IMR-90 (cell line): ENCODE measurements at regions not wholly inside any gene's neighbourhood (a gene's known extent, or its start where the extent isn't known, plus 50 kb on each side); places are given as distances from the start of the nearest gene placed in this dataset.

Source experiments
- ATAC-seq: fragments of 200-7000 bp; cut with Tn5 transposase; 2 replicates; pipeline ENCODE4 v1.9.1; 2020; ENCODE audit warnings: low read depth, mild to moderate bottlenecking, moderate library complexity
- BruUV-seq: library from RNA; stranded (reverse); fragments of 400-500 nt; replicated peaks from 2 replicates; lab custom pipeline; 2021; lab: Mats Ljungman, UMichigan
- CTCF ChIA-PET: fragments of 300-600 bp; formaldehyde crosslinking; extraction: SDS; loops from one replicate; lab custom pipeline; 2021; ENCODE audit warnings: antibody characterized with exemption; lab: Yijun Ruan, JAX
- POLR2A ChIA-PET: fragments of 300-600 bp; sonication (Branson Sonifier 250); formaldehyde crosslinking; loops from one replicate; lab custom pipeline; 2022; ENCODE audit warnings: antibody characterized with exemption; ENCODE audit not compliant: unreplicated experiment; lab: Charles Lee
- DNase-seq: peaks from one replicate; pipeline ENCODE4 v3.0.0; 2013
- H2AFZ ChIP-seq: replicated peaks from 2 replicates; pipeline ENCODE3; 2013; ENCODE audit warnings: low read length, mild to moderate bottlenecking; ENCODE audit not compliant: poor library complexity
- H2AK5ac ChIP-seq: 2 replicates; pipeline ENCODE4 v1.6.1; 2013; ENCODE audit warnings: low read depth, low read length, inconsistent platforms
- H2AK9ac ChIP-seq: replicated peaks from 2 replicates; pipeline ENCODE3; 2013; ENCODE audit warnings: mild to moderate bottlenecking, low read depth, low read length, moderate library complexity; ENCODE audit not compliant: poor library complexity
- H2BK120ac ChIP-seq: 2 replicates; pipeline ENCODE4 v1.6.1; 2013; ENCODE audit warnings: low read depth, low read length, inconsistent platforms
- H2BK15ac ChIP-seq: 3 replicates; pipeline ENCODE4 v1.6.1; 2013; ENCODE audit warnings: low read depth, low read length, inconsistent platforms
- H2BK20ac ChIP-seq: 2 replicates; pipeline ENCODE4 v1.6.1; 2013; ENCODE audit warnings: low read depth, mild to moderate bottlenecking, inconsistent platforms, low read length, moderate library complexity
- H2BK5ac ChIP-seq: 2 replicates; pipeline ENCODE4 v1.6.1; 2013; ENCODE audit warnings: mild to moderate bottlenecking, low read depth, low read length, inconsistent platforms; ENCODE audit not compliant: poor library complexity, severe bottlenecking
- H3K14ac ChIP-seq: replicated peaks from 2 replicates; pipeline ENCODE4 v1.6.1; 2013; ENCODE audit warnings: low read depth, low read length, inconsistent platforms
- H3K18ac ChIP-seq: 2 replicates; pipeline ENCODE4 v1.6.1; 2013; ENCODE audit warnings: low read depth, low read length, control low read depth
- H3K23ac ChIP-seq: 2 replicates; pipeline ENCODE4 v1.6.1; 2013; ENCODE audit warnings: low read depth, low read length, inconsistent platforms
- H3K27ac ChIP-seq: 2 replicates; pipeline ENCODE4 v1.5.1; 2013; ENCODE audit warnings: mild to moderate bottlenecking, control low read depth, low read length; ENCODE audit not compliant: insufficient read depth
- H3K27me3 ChIP-seq: 2 replicates; pipeline ENCODE4 v1.6.1; 2013; ENCODE audit warnings: low read length; ENCODE audit not compliant: control insufficient read depth, insufficient read depth
- H3K36me3 ChIP-seq: 2 replicates; pipeline ENCODE4 v1.6.1; 2013; ENCODE audit warnings: low read length, mixed read lengths; ENCODE audit not compliant: control insufficient read depth, insufficient read depth
- H3K4ac ChIP-seq: 2 replicates; pipeline ENCODE4 v1.6.1; 2013; ENCODE audit warnings: low read depth, low read length, inconsistent platforms
- H3K4me1 ChIP-seq: 2 replicates; pipeline ENCODE4 v1.6.1; 2013; ENCODE audit warnings: low read length, mixed read lengths; ENCODE audit not compliant: control insufficient read depth, insufficient read depth
- H3K4me2 ChIP-seq: 2 replicates; pipeline ENCODE4 v1.6.1; 2013; ENCODE audit warnings: low read depth, mild to moderate bottlenecking, control low read depth, low read length, moderate library complexity
- H3K4me3 ChIP-seq: 2 replicates; pipeline ENCODE4 v1.5.1; 2013; ENCODE audit warnings: low read depth, mild to moderate bottlenecking, control low read depth, low read length, moderate library complexity; ENCODE audit not compliant: insufficient read depth
- H3K56ac ChIP-seq: 2 replicates; pipeline ENCODE4 v1.6.1; 2013; ENCODE audit warnings: low read length, inconsistent platforms; ENCODE audit not compliant: insufficient read depth; ENCODE audit errors: extremely low read depth
- H3K79me1 ChIP-seq, 2 experiments: 2 replicates each; pipeline ENCODE4 v1.6.1; 2013; ENCODE audit warnings: low read length in 2 of 2, inconsistent platforms in 1 of 2, low read depth in 1 of 2
- H3K9ac ChIP-seq: 2 replicates; pipeline ENCODE4 v1.6.1; 2013; ENCODE audit warnings: low read depth, low read length, control low read depth
- H3K9me1 ChIP-seq: 2 replicates; pipeline ENCODE4 v1.6.1; 2013; ENCODE audit warnings: low read length, inconsistent platforms; ENCODE audit not compliant: insufficient read depth
- H3K9me3 ChIP-seq: 2 replicates; pipeline ENCODE4 v1.6.1; 2013; ENCODE audit warnings: low read length; ENCODE audit not compliant: control insufficient read depth, insufficient read depth
- H4K20me1 ChIP-seq: 2 replicates; pipeline ENCODE4 v1.6.1; 2013; ENCODE audit warnings: low read length, inconsistent platforms; ENCODE audit not compliant: insufficient read depth
- H4K5ac ChIP-seq: 2 replicates; pipeline ENCODE4 v1.6.1; 2013; ENCODE audit warnings: mild to moderate bottlenecking, low read depth, low read length, control low read depth
- H4K8ac ChIP-seq, 2 experiments: 2 replicates each; pipeline ENCODE4 v1.6.1; 2013; ENCODE audit warnings: low read depth in 2 of 2, low read length in 2 of 2, control low read depth in 1 of 2, inconsistent platforms in 1 of 2
- H4K91ac ChIP-seq: 2 replicates; pipeline ENCODE4 v1.6.1; 2013; ENCODE audit warnings: low read depth, low read length, inconsistent platforms; ENCODE audit not compliant: insufficient read depth
- CEBPB ChIP-seq: IDR thresholded peaks from 2 replicates; pipeline ENCODE4 v1.6.1; 2012; ENCODE audit warnings: low read depth, low read length, improper control_type of control experiment
- CHD1 ChIP-seq: IDR thresholded peaks from 2 replicates; pipeline ENCODE4 v1.6.1; 2012; ENCODE audit warnings: low read depth, low read length, improper control_type of control experiment
- CTCF ChIP-seq: conservative IDR thresholded peaks from 2 replicates; pipeline ENCODE4 v1.5.1; 2012; ENCODE audit warnings: mild to moderate bottlenecking, low read depth, low read length, improper control_type of control experiment
- RAD21 ChIP-seq: IDR thresholded peaks from 2 replicates; pipeline ENCODE4 v1.6.1; 2012; ENCODE audit warnings: low read length, improper control_type of control experiment
- RCOR1 ChIP-seq: IDR thresholded peaks from 2 replicates; pipeline ENCODE4 v1.6.1; 2012; ENCODE audit warnings: mild to moderate bottlenecking, low read length, improper control_type of control experiment; ENCODE audit not compliant: insufficient replicate concordance
- RFX5 ChIP-seq: IDR thresholded peaks from 2 replicates; pipeline ENCODE4 v1.8.0; 2012; ENCODE audit warnings: low read depth, mild to moderate bottlenecking, low read length, moderate library complexity
- USF2 ChIP-seq: fragments of 150-350 bp; IDR thresholded peaks from 2 replicates; pipeline ENCODE4 v1.6.1; 2017; ENCODE audit warnings: mild to moderate bottlenecking, antibody characterized with exemption, low read length, low read depth
- WGBS, 2 experiments: methylation state at CpG; one replicate each; pipeline versions ENCODE4 v1.1.5 to v1.1.7; 2013; ENCODE audit warnings: missing lambda C conversion rate in 2 of 2; ENCODE audit not compliant: insufficient read length in 1 of 2; ENCODE audit errors: extremely low coverage in 2 of 2; 5-methylcytosine and 5-hydroxymethylcytosine counted together
- dilution Hi-C: fragments of 300-500 bp; cut with HindIII; formaldehyde crosslinking; loops from one replicate; pipeline ENCODE4 v1.14.3; 2018; ENCODE audit warnings: low sequenced_read_pairs; ENCODE audit not compliant: unreplicated experiment
- in situ Hi-C: fragments of 300-500 bp; cut with MboI; formaldehyde crosslinking; loops from 3 replicates; pipeline ENCODE4 v1.14.3; 2019; ENCODE audit warnings: low sequenced_read_pairs, inconsistent platforms, mixed read lengths
- intact Hi-C: fragments of 100-400 bp; cut with micrococcal nuclease; formaldehyde crosslinking; loops from 2 replicates; pipeline ENCODE4 v1.10.0; 2022

GRCh38 chr11:92455210-92455790, 230.7 kb downstream of the FAT3 start:
- no peak overlapping the region for H3K4ac ChIP-seq
- no peak overlapping the region for H4K5ac ChIP-seq
- H2AK9ac ChIP-seq: no peak overlapping the region
- H3K9me1 ChIP-seq: no peaks in the 10 kb centered on the region
- no peak overlapping the region for H3K18ac ChIP-seq
- dilution Hi-C loops: no loop called here
- no peak overlapping the region for H2AFZ ChIP-seq
- no peak overlapping the region for H3K4me3 ChIP-seq
- no peak overlapping the region for H4K91ac ChIP-seq
- ATAC-seq (no peak), DNase-seq (no peak)
- H3K4me2 ChIP-seq: no peak overlapping the region
- H3K27ac ChIP-seq: no peak overlapping the region
- H2AK5ac ChIP-seq: no peak overlapping the region
- no peak overlapping the region for H3K14ac ChIP-seq
- H3K9ac ChIP-seq: no peak overlapping the region
- in situ Hi-C loops: no loop called here
- H3K36me3 ChIP-seq: no peaks in the 10 kb centered on the region
- no peak overlapping the region for H2BK20ac ChIP-seq
- WGBS, 2 experiments: no CpG with 5 or more reads among the region's 2 CpGs
- intact Hi-C loops: loop anchor here (10.0 kb wide), 1 partner anchor 230 kb away; the partner anchor contains the start of gene FAT3
- H4K8ac ChIP-seq: no peak overlapping the region
- ChIA-PET POLR2A (no interaction called here), CTCF (no interaction called here)
- H3K79me1 ChIP-seq: no peaks in the 10 kb centered on the region
- no peaks in the 10 kb centered on the region for H4K20me1 ChIP-seq
- no peak for TF ChIP-seq RAD21
- TF ChIP-seq RFX5: no peak
- TF ChIP-seq USF2: no peak
- no peak for TF ChIP-seq CHD1
- no peak for TF ChIP-seq RCOR1
- TF ChIP-seq CTCF: no peak
- TF ChIP-seq CEBPB: no peak
- no peak overlapping the region for H3K56ac ChIP-seq
- no peaks in the 10 kb centered on the region for H3K9me3 ChIP-seq
- H2BK15ac ChIP-seq: no peak overlapping the region
- no peak overlapping the region for H2BK120ac ChIP-seq
- no peak overlapping the region for H3K23ac ChIP-seq
- no peaks in the 10 kb centered on the region for H3K4me1 ChIP-seq
- no TSS peak for BruUV-seq
- no peak overlapping the region for H2BK5ac ChIP-seq
- H3K27me3 ChIP-seq: no peaks in the 10 kb centered on the region
